HG03066 (cell line): ENCODE measurements at regions not wholly inside any gene's neighbourhood (a gene's known extent, or its start where the extent isn't known, plus 50 kb on each side); places are given as distances from the start of the nearest gene placed in this dataset.
"Not testable (repeated sequence)": the region's sequence is repeated elsewhere in the genome, so short reads cannot be mapped to it uniquely, and the experiment has no call there.

Experiments used
- ATAC-seq: cut with Tn5 transposase; IDR thresholded peaks from one replicate; pipeline ENCODE4 v1.9.1; 2021; ENCODE audit warnings: low read depth; ENCODE audit not compliant: unreplicated experiment

- no peak for ATAC-seq
Observed at GRCh38 chrX:35562395-35562794, 235.7 kb upstream of the MAGEB16 start.

DNA sequence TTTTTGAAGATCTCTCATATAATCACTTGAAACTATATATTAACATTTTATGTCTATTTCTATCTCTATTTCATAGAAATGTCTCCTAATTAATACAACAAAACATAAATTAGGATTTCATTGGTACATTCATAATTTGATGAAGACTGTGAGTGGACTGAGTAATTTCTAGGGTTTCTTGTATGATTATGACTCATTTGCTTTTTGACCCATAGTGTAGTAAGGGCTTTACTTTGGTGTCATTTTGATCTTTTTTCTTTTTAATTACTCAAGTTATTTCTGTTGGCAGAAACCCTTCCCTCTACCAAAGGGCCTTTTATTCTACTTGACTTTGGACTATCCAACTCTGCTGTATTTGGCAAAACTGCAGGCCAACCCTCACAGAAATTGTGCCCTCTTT lies 207.9 kb upstream of the MAGEB16 start:
- no peak for ATAC-seq

- not testable (repeated sequence) for ATAC-seq
Observed at GRCh38 chrX:35611562-35611961, 186.6 kb upstream of the MAGEB16 start.

- ATAC-seq = no peak
Observed at GRCh38 chrX:35617836-35618235, 180.3 kb upstream of the MAGEB16 start.

- no peak for ATAC-seq
Observed at GRCh38 chrX:35622040-35622439, 176.1 kb upstream of the MAGEB16 start.

DNA sequence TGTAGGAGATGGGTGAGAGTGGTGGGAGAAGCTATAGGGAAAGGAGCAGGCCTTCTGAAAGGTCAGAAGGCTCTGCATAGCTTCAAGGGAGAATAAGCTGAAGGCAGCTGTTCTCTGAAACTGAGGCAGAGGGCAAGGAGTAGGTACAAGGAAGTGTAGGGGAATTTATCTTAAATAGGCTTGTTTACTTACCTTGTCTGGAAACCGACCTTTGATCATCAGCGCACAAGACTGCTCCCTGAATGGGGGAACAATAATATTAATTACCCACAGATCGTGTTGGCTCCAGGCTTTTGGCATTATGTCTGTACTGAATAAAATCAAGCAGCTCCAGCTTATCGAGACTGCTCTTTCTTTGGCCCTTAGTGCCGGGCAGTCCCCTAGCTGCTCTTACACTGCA lies 175.5 kb upstream of the MAGEB16 start:
- no peak for ATAC-seq

- ATAC-seq = no peak
Observed at GRCh38 chrX:35625714-35626113, 172.4 kb upstream of the MAGEB16 start.

DNA sequence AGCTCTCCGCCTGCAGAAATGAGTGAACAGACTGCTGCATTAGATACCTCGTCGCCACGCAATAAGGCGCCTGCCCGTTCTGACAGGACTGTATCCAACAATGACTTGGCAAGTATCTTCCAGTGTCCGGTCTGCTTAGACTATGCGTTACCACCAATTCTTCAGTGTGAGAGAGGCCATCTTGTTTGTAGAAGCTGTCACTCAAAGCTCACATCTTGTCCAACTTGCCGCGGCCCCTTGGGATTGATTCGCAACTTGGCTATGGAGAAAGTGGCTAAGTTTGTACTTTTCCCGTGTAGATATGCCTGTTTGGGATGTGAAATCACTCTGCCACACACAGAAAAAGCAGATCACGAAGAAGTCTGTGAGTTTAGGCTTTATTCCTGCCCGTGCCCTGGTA lies 172.0 kb upstream of the MAGEB16 start:
- no peak for ATAC-seq

GRCh38 chrX:35635971-35636370 lies 162.2 kb upstream of the MAGEB16 start:
- not testable (repeated sequence) for ATAC-seq

- ATAC-seq = no peak
Observed at GRCh38 chrX:35664833-35665232, 133.3 kb upstream of the MAGEB16 start.

GRCh38 chrX:35665311-35665710 lies 132.8 kb upstream of the MAGEB16 start:
- ATAC-seq = no peak

DNA sequence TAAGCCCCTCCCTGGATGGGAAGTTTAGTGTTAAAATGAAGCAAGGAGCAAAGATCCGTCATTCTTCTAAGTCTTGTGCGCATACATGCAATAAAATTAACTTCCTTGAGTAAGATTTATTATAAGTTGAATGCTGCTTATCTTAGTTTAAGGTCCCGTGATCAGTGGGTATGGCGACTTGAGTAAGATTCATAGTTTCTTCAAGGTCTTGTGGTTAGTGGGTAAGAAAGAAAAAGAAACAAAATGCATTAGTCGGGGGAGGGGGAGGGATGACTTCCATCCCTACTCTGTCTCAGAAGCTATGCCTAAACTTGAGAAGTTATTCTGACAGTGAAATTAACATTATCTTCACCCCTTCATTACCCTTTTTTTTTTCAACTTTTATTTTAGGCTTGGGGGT lies 127.3 kb upstream of the MAGEB16 start:
- no peak for ATAC-seq

DNA sequence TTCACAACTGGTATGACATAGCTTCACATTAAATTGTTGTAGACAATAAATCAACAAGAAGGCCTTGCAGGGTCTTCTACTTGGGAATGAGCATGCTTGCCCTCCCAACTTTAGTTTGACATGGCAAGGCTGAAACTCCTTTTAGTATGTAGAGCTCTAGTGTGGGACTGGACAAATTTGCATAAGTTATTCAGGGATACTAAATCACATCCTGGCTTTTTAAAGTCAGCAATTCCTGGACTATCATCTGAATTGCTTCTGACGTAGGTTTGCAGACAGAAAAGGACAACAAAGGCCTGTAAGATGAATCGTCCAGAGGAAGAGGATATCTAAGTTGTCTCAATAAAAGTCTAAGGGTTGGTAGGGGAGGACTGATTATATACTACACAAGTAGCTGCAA lies 123.0 kb upstream of the MAGEB16 start:
- ATAC-seq = no peak

DNA sequence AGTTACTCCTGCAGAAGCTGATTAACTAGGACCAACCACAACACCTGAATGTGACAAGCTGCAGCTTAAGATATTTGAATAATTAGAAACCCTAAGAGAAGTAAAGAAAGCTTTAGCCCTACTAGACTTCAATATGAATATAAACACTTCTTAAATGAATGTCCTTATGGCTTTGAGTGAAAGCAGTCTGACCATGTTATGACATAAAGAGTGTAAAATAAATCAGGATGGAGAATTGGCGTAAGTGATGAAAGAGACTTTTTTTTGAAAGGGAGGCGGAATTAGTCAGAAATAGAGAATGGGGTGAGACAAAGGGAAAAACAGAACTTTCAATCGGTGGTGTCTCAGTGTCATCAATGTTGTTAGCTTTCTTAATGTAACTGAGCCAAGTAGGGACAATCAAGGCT lies 117.2 kb upstream of the MAGEB16 start:
- no peak for ATAC-seq

DNA sequence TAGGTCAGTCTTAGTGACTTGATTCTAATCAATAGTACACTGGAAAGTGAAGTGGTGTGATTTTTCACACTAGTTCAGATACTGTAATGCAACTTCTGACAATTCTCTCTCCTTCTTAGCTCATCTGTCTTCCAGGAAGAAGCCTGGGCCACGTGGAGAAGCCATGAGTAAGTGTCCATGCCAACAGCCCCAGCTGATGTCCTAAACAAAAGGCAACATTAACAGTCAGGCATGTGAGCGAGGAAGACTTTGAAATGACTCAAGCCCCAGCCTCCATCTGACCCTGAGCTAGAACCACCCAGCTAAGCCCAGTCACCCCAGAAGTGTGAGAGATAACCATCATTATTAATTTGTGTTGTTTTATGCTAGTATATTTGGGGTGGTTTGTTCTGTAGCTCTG lies 115.7 kb upstream of the MAGEB16 start:
- no peak for ATAC-seq

GRCh38 chrX:35696760-35697234 lies 101.3 kb upstream of the MAGEB16 start:
- no peak for ATAC-seq

DNA sequence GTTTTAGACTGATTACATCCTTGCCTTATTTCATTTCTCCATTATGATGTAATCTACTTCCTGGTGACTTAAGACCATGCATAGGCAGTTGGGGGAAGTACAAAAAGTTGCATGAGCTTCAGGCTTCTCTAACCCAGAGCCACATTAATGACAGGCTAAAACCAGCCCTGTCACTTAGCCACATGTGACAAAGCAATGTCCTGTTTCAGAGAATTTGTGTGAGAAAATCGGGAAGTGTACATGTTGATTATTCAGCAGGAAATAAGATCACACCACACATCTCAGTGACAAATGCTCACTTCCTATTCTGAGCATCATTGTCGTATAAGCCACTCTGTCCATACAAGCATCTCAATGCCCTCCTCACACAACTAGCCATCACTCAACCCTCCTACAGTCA lies 98.5 kb upstream of the MAGEB16 start:
- ATAC-seq = no peak

DNA sequence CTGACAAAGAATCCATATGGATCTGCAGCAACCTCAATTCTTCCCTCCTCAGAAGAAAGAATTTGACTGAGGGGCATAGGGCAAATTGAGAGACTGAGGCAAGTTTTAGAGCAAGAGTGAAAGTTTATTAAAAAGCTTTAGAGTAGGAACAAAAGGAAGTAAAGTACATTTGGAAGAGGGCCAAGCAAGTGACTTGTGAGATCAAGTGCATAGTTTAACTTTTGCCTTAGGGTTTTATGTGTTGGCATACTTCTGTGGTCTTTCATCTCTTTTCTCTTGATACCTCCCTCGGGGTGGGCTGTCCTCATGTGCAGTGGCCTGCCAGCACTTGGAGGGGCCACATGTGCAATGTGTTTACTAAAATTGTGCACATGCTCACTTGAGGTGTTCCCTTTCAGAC lies 98.0 kb upstream of the MAGEB16 start:
- ATAC-seq = no peak

- ATAC-seq = no peak
Observed at GRCh38 chrX:35711281-35711680, 86.9 kb upstream of the MAGEB16 start.

GRCh38 chrX:35722128-35722527 lies 76.0 kb upstream of the MAGEB16 start:
- ATAC-seq = no peak

DNA sequence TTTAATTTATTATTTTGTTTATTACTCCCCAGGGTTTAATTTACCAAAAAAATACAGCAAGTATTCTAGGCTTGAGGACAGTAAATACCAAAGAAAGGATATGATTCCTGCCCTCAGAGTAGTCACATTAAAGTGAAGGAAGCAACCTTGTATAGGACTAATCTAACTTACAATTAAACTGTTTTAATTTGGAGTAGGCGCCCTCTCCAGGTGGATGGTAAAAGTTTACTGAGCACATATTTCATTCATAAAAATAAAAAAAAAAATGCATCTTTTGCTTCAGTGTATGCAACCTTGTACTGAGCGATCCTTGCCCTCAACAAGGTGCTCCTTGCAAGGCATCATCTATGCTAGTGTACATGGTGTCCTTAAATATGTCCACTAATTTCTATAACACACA lies 72.0 kb upstream of the MAGEB16 start:
- ATAC-seq = no peak

DNA sequence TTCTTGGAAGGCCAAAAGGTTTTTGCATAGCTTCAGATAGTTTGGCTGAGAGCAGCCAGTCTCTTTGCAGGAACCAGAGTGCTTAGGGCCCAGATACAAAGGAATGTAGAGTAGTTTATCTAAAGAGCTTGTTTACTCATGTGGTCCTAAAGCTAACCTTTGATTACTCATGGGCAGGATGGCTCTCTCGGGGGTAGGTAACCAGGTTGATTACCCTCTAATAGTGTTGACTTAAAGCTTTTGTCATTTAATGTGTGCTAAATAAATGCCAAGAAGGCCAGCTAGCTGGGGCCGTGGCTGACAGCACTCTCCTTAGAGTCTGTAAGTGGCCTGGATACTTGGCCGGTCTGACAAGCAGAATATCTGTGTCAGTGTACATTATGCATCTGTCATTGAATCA lies 69.7 kb upstream of the MAGEB16 start:
- no peak for ATAC-seq

DNA sequence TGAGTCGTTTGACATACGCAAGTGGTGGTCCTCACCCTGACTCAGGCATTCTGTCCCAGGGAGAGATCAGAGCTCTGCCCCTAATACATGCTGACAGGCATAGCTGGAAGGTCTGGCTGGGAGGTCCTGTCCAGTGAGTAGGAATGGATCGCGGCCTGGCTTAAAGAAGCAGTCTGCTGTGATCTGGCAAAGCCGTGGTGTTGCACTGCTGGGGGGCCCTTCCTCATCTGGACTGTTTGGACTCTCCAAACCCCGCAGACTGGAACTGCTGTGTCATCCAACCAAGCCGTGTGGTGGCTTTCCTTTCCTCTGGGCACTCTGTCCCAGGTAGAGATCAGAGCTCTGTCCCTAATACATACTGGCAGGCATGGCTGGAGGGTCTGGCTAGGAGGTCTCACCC lies 64.3 kb upstream of the MAGEB16 start:
- no peak for ATAC-seq
